ENCODE measurements at regions not wholly inside any gene's neighbourhood (a gene's known extent, or its start where the extent isn't known, plus 50 kb on each side); places are given as distances from the start of the nearest gene placed in this dataset.

- TF ChIP-seq USF1 (CRISPR knock-in tag; IDR thresholded peaks at IDR 0.05) (no peak), CTCF (IDR thresholded peaks at IDR 0.05) (no peak), ATF3 (CRISPR knock-in tag; conservative IDR thresholded peaks at IDR 0.05) (no peak), FOXP1 (CRISPR knock-in tag; IDR thresholded peaks at IDR 0.05; ENCODE audit: borderline replicate concordance) (no peak), AR (CRISPR knock-in tag; IDR thresholded peaks at IDR 0.05) (no peak), MAX (CRISPR knock-in tag; IDR thresholded peaks at IDR 0.05) (no peak), JUN (CRISPR knock-in tag; IDR thresholded peaks at IDR 0.05) (no peak), MYBL2 (CRISPR knock-in tag; IDR thresholded peaks at IDR 0.05) (no peak), PREB (CRISPR knock-in tag; IDR thresholded peaks at IDR 0.05; ENCODE audit: borderline replicate concordance) (no peak), ZNF281 (CRISPR knock-in tag; IDR thresholded peaks at IDR 0.05) (no peak), STAT6 (CRISPR knock-in tag; conservative IDR thresholded peaks at IDR 0.05; ENCODE audit: low read depth) (no peak)
These were observed 134.1 kb upstream of the SP4 start for GRCh38 chr7:21293771-21294170.
